Stimulated activated CD8-positive, alpha-beta memory T cell treated with anti-CD3 and anti-CD28 coated beads, Interleukin-2, amount 100 ng/mL, for 1 hour (primary cell): ENCODE measurements at regions not wholly inside any gene's neighbourhood (a gene's known extent, or its start where the extent isn't known, plus 50 kb on each side); places are given as distances from the start of the nearest gene placed in this dataset.
"Not testable (repeated sequence)": the region's sequence is repeated elsewhere in the genome, so short reads cannot be mapped to it uniquely, and the experiment has no call there.

Experiments used
- DNase-seq, 2 donors: peaks; one replicate each; pipeline ENCODE4 v3.0.0-alpha.2; 2020; ENCODE audit warnings: low read depth in 2 of 2

GRCh38 chr10:6926971-6927370 lies 346.9 kb upstream of the PRKCQ start:
- DNase-seq = no peak

- no peak for DNase-seq
Observed at GRCh38 chr10:6925146-6925545, 345.1 kb upstream of the PRKCQ start.

GRCh38 chr10:6924166-6924565 lies 344.1 kb upstream of the PRKCQ start:
- no peak for DNase-seq

GRCh38 chr10:6921026-6921425 lies 340.9 kb upstream of the PRKCQ start:
- DNase-seq = not testable (repeated sequence)

- DNase-seq = peak; percentile 52 to 66
Observed at GRCh38 chr10:6920072-6921019, 340.3 kb upstream of the PRKCQ start.

- DNase-seq = no peak
Observed at GRCh38 chr10:6919077-6919476, 339.0 kb upstream of the PRKCQ start.

GRCh38 chr10:6918305-6918704 lies 338.2 kb upstream of the PRKCQ start:
- peak; percentile 49 to 52 for DNase-seq

GRCh38 chr10:6917125-6917524 lies 337.0 kb upstream of the PRKCQ start:
- DNase-seq = no peak

- no peak for DNase-seq
Observed at GRCh38 chr10:6916601-6917000, 336.5 kb upstream of the PRKCQ start.

GRCh38 chr10:6915307-6915706 lies 335.2 kb upstream of the PRKCQ start:
- DNase-seq = no peak

- no peak for DNase-seq
Observed at GRCh38 chr10:6912929-6913328, 332.9 kb upstream of the PRKCQ start.

GRCh38 chr10:6912424-6912823 lies 332.3 kb upstream of the PRKCQ start:
- DNase-seq = no peak

GRCh38 chr10:6912021-6912420 lies 331.9 kb upstream of the PRKCQ start:
- no peak for DNase-seq

GRCh38 chr10:6909905-6910560 lies 330.0 kb upstream of the PRKCQ start:
- no peak for DNase-seq

- DNase-seq = no peak
Observed at GRCh38 chr10:6907877-6908530, 327.9 kb upstream of the PRKCQ start.

- DNase-seq = no peak
Observed at GRCh38 chr10:6894405-6894804, 314.3 kb upstream of the PRKCQ start.

GRCh38 chr10:6892864-6893263 lies 312.8 kb upstream of the PRKCQ start:
- DNase-seq = no peak

- DNase-seq = no peak
Observed at GRCh38 chr10:6891924-6892323, 311.8 kb upstream of the PRKCQ start.

GRCh38 chr10:6889718-6890117 lies 309.6 kb upstream of the PRKCQ start:
- no peak for DNase-seq

GRCh38 chr10:6888434-6888833 lies 308.4 kb upstream of the PRKCQ start:
- no peak for DNase-seq

- no peak for DNase-seq
Observed at GRCh38 chr10:6885284-6885683, 305.2 kb upstream of the PRKCQ start.

GRCh38 chr10:6881987-6882386 lies 301.9 kb upstream of the PRKCQ start:
- no peak for DNase-seq
